GM23338 (cell line): ENCODE measurements at regions not wholly inside any gene's neighbourhood (a gene's known extent, or its start where the extent isn't known, plus 50 kb on each side); places are given as distances from the start of the nearest gene placed in this dataset.

Source experiments
- CREB1 ChIP-seq: fragments of 250-450 bp; sonication (Bioruptor Pico); IDR thresholded peaks from 2 replicates; pipeline ENCODE4 v1.5.0; 2020; ENCODE audit warnings: low read depth, mild to moderate bottlenecking, moderate library complexity
- EZH2 ChIP-seq: fragments of 200-600 bp; sonication (generic); IDR thresholded peaks from one replicate; pipeline ENCODE4 v1.8.0; 2017; ENCODE audit warnings: antibody characterized with exemption, mild to moderate bottlenecking, low read depth; ENCODE audit not compliant: unreplicated experiment
- POLR2AphosphoS5 ChIP-seq: IDR thresholded peaks from 2 replicates; pipeline ENCODE4 v1.6.1; 2016; ENCODE audit warnings: antibody characterized with exemption, low read depth
- ZNF331 ChIP-seq: fragments of 250-450 bp; sonication (Bioruptor Pico); IDR thresholded peaks from 2 replicates; pipeline ENCODE4 v1.5.0; 2020; ENCODE audit warnings: low read depth, mild to moderate bottlenecking, moderate library complexity
- TF ChIP-seq, protein P1 (sequence below), 2 experiments: fragments of 200-600 bp in 1 of 2; sonication (generic) in 1 of 2; conservative IDR thresholded peaks; 2 replicates each; pipeline versions ENCODE4 v1.5.1 to v1.6.1; 2016 to 2017; ENCODE audit warnings: antibody characterized with exemption in 2 of 2, low read depth in 2 of 2, mild to moderate bottlenecking in 2 of 2, moderate library complexity in 1 of 2

- TF ChIP-seq, protein P1, sequence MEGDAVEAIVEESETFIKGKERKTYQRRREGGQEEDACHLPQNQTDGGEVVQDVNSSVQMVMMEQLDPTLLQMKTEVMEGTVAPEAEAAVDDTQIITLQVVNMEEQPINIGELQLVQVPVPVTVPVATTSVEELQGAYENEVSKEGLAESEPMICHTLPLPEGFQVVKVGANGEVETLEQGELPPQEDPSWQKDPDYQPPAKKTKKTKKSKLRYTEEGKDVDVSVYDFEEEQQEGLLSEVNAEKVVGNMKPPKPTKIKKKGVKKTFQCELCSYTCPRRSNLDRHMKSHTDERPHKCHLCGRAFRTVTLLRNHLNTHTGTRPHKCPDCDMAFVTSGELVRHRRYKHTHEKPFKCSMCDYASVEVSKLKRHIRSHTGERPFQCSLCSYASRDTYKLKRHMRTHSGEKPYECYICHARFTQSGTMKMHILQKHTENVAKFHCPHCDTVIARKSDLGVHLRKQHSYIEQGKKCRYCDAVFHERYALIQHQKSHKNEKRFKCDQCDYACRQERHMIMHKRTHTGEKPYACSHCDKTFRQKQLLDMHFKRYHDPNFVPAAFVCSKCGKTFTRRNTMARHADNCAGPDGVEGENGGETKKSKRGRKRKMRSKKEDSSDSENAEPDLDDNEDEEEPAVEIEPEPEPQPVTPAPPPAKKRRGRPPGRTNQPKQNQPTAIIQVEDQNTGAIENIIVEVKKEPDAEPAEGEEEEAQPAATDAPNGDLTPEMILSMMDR (conservative IDR thresholded peaks at IDR 0.05; ENCODE audit: low read depth in 2 of 2) = no peak
- TF ChIP-seq POLR2AphosphoS5 = no peak
- no peak for TF ChIP-seq EZH2
- no peak for TF ChIP-seq CREB1 (CRISPR knock-in tag)
- no peak for TF ChIP-seq ZNF331
These were observed 1319.9 kb upstream of the PRR20A start for GRCh38 chr13:55820817-55821216.
